HG03457 (cell line): ENCODE measurements at regions not wholly inside any gene's neighbourhood (a gene's known extent, or its start where the extent isn't known, plus 50 kb on each side); places are given as distances from the start of the nearest gene placed in this dataset.
"Not testable (repeated sequence)": the region's sequence is repeated elsewhere in the genome, so short reads cannot be mapped to it uniquely, and the experiment has no call there.

ENCODE experiments used
- ATAC-seq: cut with Tn5 transposase; IDR thresholded peaks from one replicate; pipeline ENCODE4 v1.9.1; 2021; ENCODE audit warnings: moderate number of reproducible peaks; ENCODE audit not compliant: unreplicated experiment

DNA sequence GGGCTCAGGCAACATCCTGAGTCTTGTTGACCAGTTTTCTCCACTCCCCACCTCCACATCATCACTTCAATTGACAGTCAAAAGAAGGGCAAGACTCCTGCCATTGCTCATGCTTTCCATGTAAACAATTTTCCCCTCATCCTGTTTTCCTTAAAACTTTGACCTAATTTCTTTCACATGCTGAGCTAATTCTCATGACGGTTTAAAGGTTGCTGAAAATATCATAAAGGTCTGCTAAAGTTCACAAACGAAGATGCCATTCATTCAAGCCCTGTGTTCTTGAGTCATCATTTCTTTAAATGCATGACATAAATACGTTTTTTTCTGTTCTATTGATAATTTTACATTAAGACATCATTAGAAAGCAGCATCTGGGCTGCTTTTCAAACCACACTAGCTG lies 353.9 kb downstream of the NKX6-1 start:
- no peak for ATAC-seq

DNA sequence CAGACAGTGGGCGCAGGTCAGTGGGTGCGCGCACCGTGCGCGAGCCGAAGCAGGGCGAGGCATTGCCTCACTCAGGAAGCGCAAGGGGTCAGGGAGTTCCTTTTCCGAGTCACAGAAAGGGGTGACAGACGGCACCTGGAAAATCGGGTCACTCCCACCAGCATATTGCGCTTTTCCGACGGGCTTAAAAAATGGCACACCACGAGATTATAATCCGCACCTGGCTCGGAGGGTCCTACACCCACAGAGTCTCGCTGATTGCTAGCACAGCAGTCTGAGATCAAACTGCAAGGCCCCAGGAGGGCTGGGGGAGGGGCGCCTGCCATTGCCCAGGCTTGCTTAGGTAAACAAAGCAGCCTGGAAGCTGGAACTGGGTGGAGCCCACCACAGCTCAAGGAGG lies 372.2 kb downstream of the NKX6-1 start:
- not testable (repeated sequence) for ATAC-seq

DNA sequence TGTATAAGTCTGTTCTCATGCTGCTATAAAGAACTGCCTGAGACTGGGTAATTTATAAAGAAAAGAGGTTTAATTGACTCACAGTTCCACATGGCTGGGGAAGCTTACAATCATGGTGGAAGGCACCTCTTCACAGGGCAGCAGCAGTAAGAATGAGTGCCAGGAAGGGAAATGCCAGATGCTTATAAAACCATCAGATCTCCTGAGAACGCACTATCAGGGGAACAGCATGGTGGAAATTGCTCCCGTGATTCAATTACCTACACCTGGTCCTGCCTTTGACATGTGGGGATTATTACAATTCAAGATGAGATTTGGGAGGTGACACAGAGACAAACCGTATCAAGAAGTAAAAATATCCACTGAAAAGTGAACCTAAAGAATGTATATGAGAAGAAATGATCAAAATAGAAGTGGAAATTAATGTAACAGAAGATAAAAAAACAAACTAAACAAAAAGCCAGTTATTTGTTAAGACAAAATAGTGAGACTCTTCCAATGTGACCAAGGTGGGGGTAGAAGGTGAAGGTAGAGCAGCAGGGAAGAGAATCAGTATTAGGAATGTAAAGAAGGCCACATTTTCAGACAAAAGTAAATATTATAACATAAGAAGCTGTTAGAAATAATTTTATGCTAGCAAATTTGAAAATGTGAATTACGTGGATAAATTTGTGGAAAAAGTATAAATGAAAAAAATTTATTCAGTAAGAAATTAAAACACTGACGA lies 372.9 kb downstream of the NKX6-1 start:
- no peak for ATAC-seq

GRCh38 chr4:84110040-84110439 lies 389.1 kb downstream of the NKX6-1 start:
- no peak for ATAC-seq

GRCh38 chr4:84101653-84102625 lies 397.2 kb downstream of the NKX6-1 start:
- not testable (repeated sequence) for ATAC-seq

DNA sequence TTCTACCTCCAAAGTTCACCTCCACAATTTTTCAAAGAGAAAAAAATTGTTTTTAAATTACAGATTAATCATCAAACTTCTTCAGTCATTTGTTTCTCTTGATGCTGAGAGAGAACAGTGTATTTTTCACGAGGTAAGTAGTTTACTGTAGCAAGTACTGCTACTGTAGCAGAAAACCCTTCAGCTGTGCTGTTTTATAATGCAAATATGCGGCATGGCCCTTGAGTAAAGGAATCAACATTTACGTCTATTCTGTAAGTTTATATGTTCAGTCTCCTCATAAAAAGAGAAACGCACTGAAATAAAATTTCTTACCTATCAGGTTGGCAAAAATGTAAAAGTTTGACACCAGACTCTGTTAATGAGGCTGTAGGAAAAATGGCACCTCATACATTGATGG lies 399.0 kb downstream of the NKX6-1 start:
- ATAC-seq: no peak

GRCh38 chr4:84099599-84099998 lies 399.5 kb downstream of the NKX6-1 start:
- ATAC-seq: no peak

DNA sequence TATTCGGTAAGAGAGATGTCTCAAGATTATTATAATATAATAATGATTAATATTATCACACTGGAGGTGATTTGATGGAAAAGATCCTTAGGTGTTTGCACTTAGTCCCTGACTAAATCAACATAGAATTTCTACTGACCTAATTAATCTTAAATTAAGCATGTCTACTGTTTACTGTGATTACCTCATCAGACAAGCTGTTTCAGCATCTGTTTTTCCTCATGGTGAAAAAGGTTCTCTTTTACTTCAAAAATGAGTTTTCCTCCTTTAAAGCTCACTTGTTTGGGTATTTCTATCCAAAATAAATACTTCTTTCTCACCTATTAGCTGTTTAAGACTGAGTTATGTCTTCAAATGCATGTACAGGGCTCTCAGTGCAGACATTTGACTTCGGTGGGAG lies 407.8 kb downstream of the NKX6-1 start:
- no peak for ATAC-seq

DNA sequence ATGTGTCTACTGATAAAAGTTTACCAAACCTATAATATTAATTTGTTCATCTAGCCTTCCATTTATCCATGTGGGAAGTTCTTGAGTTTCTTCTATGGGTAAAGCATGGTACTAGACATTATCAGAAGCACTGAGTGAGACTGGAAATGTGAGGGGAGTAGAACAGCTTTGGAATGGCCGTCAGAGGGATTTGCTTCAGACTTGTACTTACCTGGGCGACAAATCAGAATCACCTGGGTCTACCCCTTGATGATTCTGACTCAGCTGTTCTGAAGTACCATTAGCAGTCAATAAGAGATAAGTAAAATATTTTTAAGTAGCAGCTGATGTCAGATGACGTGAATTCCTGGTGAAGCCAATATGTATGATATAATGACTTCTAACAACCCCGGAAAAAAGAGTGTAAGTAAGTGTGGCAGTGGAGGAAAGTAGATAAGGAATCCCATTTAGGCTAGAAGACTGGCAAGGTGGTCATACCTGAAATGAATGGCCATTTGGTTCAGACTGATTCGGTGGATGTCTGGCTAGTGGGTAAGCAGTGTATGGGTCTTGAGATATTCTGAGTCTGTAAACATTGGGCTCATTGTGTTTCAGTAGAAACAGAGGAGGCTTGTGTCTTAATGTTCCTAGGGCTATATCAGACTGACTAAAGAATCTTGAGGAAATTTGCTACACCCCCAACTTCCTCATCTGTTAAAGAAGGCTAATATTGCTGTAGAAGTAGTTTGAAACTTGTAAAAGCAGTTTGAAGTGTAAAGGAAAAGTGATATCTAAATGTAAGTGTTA lies 409.2 kb downstream of the NKX6-1 start:
- ATAC-seq: no peak

- no peak for ATAC-seq
Observed at GRCh38 chr4:84085986-84086385, 413.1 kb downstream of the NKX6-1 start.

DNA sequence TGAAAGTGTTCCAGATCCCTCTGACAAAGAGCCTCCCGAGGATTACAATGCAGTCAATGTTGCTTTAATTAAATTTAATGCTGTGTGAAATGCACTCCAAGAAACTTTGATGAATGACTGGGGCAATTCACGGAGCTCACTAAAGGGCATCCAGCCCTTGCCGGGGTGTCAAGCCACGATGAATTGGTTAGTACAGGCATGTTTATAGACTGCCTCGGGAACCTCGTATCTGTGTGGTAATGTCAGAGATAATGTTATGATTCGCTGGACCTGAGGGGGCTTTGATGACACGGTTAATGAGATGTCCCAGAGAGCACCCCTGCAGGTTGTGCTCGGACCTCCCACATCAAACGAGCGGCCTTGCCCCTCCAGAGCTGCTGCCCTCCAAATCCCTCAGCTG lies 428.8 kb downstream of the NKX6-1 start:
- ATAC-seq: no peak

GRCh38 chr4:84063619-84064018 lies 435.5 kb downstream of the NKX6-1 start:
- ATAC-seq: no peak

DNA sequence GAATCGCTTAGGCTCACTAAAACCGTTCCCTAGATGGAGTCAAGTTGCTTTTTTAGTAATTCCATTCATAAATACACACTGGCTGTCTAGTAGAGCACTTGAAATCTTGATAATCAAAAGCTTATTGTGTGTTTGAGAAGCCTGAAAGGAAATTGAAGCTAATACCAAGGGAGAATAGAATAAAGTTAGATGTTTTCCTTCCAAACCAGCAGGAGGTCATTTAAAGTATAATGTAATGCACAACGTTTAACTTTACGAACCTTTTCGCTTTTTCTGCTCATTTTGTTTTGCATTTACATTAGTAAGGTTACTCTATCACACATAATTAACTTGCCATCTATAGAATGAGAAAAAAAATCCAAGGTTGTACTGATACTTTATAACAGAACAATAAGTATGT lies 440.9 kb downstream of the NKX6-1 start:
- ATAC-seq: no peak

DNA sequence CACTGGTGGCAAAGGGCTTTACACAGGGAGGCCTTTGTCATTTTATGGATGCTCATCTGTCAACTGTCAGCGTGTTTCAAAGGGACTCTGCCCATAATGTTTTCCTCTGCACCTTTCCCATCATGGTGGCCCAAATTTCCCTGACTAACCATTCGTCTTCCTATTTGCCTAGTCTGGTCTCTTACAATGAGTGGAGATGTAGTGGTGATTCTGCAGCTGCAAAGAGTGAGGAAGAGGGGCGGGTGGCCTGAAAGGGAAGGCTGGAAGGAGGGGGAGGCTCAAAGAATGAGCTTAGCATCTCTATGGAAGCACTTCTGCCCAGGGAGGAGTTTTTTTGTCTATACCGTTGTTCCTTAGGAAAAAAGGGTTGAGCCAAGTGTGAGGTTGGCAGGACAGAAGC lies 447.5 kb downstream of the NKX6-1 start:
- ATAC-seq: no peak

DNA sequence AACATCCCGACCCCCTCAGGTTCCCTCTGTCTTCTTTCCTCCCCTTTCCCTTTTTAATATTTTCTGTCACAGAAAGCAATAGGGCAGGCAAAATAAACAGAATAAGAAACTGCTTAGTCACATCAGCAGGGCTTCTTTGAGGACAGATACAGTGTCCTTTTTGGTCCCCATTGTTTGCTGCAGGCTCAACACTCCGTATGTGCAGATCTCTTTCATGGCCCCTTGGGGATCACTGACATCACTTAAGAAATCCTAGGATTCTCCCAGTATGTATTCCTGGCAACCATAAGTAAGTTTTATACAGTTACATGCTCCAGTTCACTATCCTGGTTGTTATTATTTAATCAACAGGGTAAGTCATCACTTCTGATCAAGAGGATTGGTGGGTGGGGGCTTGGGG lies 448.0 kb downstream of the NKX6-1 start:
- no peak for ATAC-seq

DNA sequence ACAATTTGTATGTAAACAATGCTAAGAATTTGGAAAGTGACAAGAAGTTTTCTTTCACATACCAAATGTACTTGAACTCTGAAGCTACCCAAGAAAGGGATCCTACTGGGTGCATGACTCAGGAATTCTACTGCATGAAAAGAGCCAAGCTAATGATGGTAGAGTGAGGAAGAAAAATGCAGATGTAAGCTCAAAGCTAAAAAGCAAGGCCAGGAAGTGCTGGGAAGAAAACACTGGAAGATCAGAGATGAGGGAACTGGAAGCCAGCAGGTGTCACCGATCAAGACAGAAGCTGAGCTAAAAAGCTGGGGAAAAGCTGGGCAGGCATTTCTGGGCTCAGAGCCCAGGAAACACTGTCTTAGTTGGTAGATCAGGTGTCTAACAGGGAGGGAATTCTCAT lies 449.1 kb downstream of the NKX6-1 start:
- no peak for ATAC-seq

DNA sequence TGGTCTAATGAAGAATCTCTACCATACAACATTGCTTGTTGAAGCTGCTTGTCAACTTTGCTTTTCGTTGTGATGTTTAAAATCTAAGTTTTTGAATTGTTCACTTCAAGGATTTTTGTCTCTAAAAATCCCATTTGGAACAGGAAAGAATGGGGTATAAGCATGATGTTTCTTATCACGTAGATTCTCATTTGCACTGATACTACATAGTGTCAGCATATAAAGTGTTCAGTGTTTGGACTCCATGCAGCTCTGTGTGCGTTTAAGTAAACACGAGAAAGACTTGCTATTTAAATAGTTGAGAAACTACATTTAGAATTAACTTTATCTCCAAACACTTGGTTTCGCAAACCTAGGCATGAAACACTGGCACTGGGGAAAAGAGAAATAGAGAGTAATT lies 452.5 kb downstream of the NKX6-1 start:
- no peak for ATAC-seq

DNA sequence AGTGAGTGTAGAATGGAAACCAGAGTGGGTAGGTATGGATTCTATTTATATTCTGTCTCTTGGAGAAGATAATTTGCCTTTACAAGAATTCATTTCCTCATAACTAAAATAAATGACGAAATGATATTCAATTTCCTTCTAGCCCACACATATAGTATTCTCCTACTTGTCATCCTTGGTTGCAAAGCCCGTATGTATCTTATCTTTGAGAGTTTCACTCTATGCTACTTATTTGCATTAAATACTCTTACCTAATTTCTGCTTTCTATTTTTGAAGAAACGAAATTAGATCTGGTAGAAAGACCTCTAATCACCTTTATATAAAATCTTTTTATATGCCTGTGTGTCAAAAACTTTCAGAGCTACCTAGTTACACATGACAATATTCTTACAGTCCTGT lies 457.7 kb downstream of the NKX6-1 start:
- ATAC-seq: no peak

- ATAC-seq: no peak
Observed at GRCh38 chr4:84035568-84035967, 463.5 kb downstream of the NKX6-1 start.

GRCh38 chr4:84032372-84032771 lies 466.7 kb downstream of the NKX6-1 start:
- ATAC-seq: no peak

- no peak for ATAC-seq
Observed at GRCh38 chr4:84031401-84031800, 467.7 kb downstream of the NKX6-1 start.
